ENCODE measurements at regions not wholly inside any gene's neighbourhood (a gene's known extent, or its start where the extent isn't known, plus 50 kb on each side); places are given as distances from the start of the nearest gene placed in this dataset.

DNA sequence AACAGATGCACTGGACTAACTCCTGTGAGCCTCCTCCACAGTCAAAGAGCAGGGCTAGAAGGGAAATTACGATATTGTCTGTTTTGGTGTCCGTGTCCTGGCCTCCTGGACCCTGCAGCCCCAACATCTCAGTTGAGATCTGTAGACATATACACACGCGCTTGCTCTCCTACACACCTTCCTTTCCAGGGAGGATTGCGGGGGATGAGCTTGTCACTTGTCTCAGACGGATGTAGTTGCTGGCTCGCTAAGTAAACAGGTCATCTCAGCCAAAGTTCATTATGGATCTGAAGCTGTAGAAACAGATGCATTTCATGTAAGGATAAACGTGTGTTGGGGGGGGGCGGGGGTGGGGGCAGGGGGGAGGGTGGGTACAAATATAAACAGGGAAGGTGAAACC is 549.3 kb downstream of the CCDC171 start:
- Histone ChIP-seq H3K9me3 (ENCODE audit: low read depth) (no peaks in the 10 kb centered on the region), H3K9me2 (replicated peaks; ENCODE audit: insufficient read depth) (no peaks in the 10 kb centered on the region), H3K36me3 (replicated peaks; ENCODE audit: insufficient read depth, low read depth) (no peaks in the 10 kb centered on the region), H4K20me1 (ENCODE audit: insufficient read depth, poor library complexity, severe bottlenecking) (no peaks in the 10 kb centered on the region), H3K27ac (peak overlapping the region; percentile 84), H3K27me3 (no peaks in the 10 kb centered on the region), H3K4me2 (no peak overlapping the region), H3K79me2 (no peaks in the 10 kb centered on the region), H3K4me3 (no peak overlapping the region), H2AFZ (no peak overlapping the region), H3K4me1 (ENCODE audit: insufficient read depth) (peaks cover 61% of the 10 kb centered on the region)
- no peak for DNase-seq (ENCODE audit: low spot score)
- 64% methylated on average over 9 of the region's 9 CpGs for WGBS (ENCODE audit: low lambda C conversion rate, missing lambda C conversion rate)
- TF ChIP-seq EZH2 (IDR thresholded peaks at IDR 0.05; ENCODE audit: borderline replicate concordance) (no peak), EZH2phosphoT487 (IDR thresholded peaks at IDR 0.05; ENCODE audit: low read depth, severe bottlenecking, unreplicated experiment) (no peak), CTCF (IDR thresholded peaks at IDR 0.05; ENCODE audit: poor library complexity) (no peak)

DNA sequence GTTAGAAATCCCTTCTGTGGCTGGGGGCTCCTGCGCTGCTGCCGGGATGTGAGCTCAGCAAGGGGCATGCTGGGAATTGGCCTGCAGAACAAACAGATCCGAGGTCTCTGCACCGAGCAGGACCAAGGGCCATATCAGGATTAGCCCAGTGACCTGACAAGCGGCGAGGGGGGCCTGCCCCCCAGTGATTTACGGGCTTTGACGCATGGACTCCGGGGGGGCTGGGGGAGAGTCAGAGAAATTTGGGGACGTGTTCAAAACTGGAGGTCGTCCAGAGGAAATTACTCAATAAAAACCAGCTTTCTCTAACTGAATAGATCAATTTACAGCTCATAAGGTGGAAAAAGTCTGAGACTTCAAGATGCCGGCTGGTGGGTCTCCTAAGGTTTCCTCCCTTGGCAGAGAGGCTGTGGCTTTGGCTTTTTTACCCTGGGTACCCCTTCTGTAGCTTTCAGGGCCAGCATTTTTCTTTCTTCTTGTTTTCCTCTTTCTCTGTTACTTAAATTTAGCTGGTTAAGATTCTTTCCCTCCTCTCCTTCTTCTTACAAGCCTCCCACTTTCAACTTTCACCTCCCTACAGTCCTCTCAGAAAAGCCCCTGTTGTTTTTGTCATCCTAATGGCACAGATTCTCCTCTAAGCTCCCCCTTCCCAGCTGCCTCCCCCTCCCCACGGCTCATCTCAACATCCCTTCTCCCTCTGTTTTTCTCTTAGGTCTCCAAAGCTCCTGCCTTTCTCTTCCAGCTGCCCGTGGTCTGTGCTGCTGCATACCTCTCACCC is 551.0 kb downstream of the CCDC171 start:
- H3K4me1 ChIP-seq (ENCODE audit: insufficient read depth) = peaks cover 62% of the 10 kb centered on the region
- no peaks in the 10 kb centered on the region for H4K20me1 ChIP-seq (ENCODE audit: insufficient read depth, poor library complexity, severe bottlenecking)
- no peak overlapping the region for H2AFZ ChIP-seq
- WGBS (ENCODE audit: low lambda C conversion rate, missing lambda C conversion rate) = 29% methylated on average over 13 of the region's 14 CpGs
- no peaks in the 10 kb centered on the region for H3K9me3 ChIP-seq (ENCODE audit: low read depth)
- TF ChIP-seq CTCF (IDR thresholded peaks at IDR 0.05; ENCODE audit: poor library complexity) (no peak), EZH2phosphoT487 (IDR thresholded peaks at IDR 0.05; ENCODE audit: low read depth, severe bottlenecking, unreplicated experiment) (no peak)
- H3K79me2 ChIP-seq = no peaks in the 10 kb centered on the region
- DNase-seq (ENCODE audit: low spot score) = peak; percentile 24
- H3K36me3 ChIP-seq (replicated peaks; ENCODE audit: insufficient read depth, low read depth) = no peaks in the 10 kb centered on the region
- H3K27me3 ChIP-seq = no peaks in the 10 kb centered on the region
- H3K4me2 ChIP-seq = no peak overlapping the region
- no peaks in the 10 kb centered on the region for H3K9me2 ChIP-seq (replicated peaks; ENCODE audit: insufficient read depth)
- H3K27ac ChIP-seq = peak overlapping the region; percentile 92
- no peak overlapping the region for H3K4me3 ChIP-seq

DNA sequence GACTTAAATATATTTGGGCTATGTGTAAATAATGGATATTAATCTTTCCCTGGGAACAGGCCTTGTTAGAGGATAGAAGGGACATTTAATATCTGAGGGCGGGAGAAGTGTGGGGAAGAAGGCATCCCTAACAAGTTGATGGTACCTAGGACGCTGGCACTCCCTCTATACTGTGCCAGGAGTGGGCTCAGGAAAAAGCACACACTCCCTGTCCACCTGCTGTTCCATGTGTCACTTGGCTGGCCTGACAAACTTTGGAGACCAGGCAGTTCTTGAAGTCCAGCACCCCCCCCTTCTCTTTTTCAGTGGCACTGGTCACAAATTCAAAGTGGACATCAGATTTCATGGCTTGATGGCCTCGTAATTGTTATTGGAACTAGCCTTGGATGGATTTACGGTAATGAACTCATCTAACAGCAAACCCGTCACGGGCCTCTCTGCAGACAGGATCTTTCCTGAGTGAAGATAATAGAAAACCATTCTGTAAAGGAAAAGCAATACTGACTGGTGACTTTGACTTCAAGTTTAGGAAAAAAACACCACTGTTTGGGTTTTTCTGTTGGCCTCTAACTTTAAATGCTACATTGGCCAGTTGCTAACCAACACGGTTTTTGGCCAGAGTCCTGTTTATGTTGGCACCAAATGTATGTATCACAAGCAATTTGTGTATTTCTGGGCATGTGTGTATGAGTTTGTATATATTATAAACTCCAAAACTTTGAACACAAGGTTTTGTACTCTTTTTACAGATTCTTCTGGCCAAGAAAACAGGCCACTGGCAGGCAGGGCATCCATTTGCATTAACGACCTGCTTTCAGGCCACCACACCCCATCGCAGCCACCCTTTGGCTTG is 552.6 kb downstream of the CCDC171 start:
- Histone ChIP-seq H3K4me1 (ENCODE audit: insufficient read depth) (peaks cover 54% of the 10 kb centered on the region), H3K27me3 (no peaks in the 10 kb centered on the region), H2AFZ (no peak overlapping the region), H4K20me1 (ENCODE audit: insufficient read depth, poor library complexity, severe bottlenecking) (no peaks in the 10 kb centered on the region), H3K9me3 (ENCODE audit: low read depth) (no peaks in the 10 kb centered on the region), H3K9me2 (replicated peaks; ENCODE audit: insufficient read depth) (no peaks in the 10 kb centered on the region), H3K79me2 (no peaks in the 10 kb centered on the region), H3K4me3 (no peak overlapping the region), H3K27ac (peak overlapping the region; percentile 92), H3K36me3 (replicated peaks; ENCODE audit: insufficient read depth, low read depth) (no peaks in the 10 kb centered on the region), H3K4me2 (peak overlapping the region; percentile 22)
- no peak for TF ChIP-seq CTCF (IDR thresholded peaks at IDR 0.05; ENCODE audit: poor library complexity)
- no peak for TF ChIP-seq EZH2phosphoT487 (IDR thresholded peaks at IDR 0.05; ENCODE audit: low read depth, severe bottlenecking, unreplicated experiment)
- no peak for TF ChIP-seq EZH2 (IDR thresholded peaks at IDR 0.05; ENCODE audit: borderline replicate concordance)
- 72% methylated on average over 9 of the region's 9 CpGs for WGBS (ENCODE audit: low lambda C conversion rate, missing lambda C conversion rate)
- peak; percentile 48 for DNase-seq (ENCODE audit: low spot score)
